Jurkat, Clone E6-1 (cell line): ENCODE measurements at regions not wholly inside any gene's neighbourhood (a gene's known extent, or its start where the extent isn't known, plus 50 kb on each side); places are given as distances from the start of the nearest gene placed in this dataset.
"Not testable (repeated sequence)": the region's sequence is repeated elsewhere in the genome, so short reads cannot be mapped to it uniquely, and the experiment has no call there.

Source experiments
- DNase-seq: peaks from one replicate; pipeline ENCODE4 v3.0.0-alpha.2; 2011; ENCODE audit warnings: low read depth, low spot score
- H3K4me3 ChIP-seq: 2 replicates; pipeline ENCODE4 v1.5.1; 2011; ENCODE audit warnings: mild to moderate bottlenecking, low read length, control low read depth, moderate library complexity

DNA sequence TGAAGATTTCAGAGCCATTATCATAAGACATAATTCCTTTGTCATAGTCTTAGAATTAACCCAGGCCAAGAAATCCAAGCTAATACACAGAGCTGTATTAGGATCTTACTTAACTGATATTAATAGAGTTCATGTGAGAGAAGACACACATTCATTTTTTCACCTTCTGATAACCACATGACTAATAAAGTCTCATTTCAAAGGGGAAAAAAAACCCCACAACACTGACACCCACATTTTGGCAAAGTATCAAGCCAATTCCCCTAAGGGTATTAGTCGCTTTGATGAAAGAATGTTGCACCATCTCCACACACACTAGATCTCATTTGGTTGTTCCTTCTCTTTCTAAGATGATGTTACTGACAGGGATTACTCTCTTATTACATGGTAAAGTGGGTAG lies 344.4 kb upstream of the ESRRG start:
- DNase-seq, result no peak
- no peak overlapping the region for H3K4me3 ChIP-seq

DNA sequence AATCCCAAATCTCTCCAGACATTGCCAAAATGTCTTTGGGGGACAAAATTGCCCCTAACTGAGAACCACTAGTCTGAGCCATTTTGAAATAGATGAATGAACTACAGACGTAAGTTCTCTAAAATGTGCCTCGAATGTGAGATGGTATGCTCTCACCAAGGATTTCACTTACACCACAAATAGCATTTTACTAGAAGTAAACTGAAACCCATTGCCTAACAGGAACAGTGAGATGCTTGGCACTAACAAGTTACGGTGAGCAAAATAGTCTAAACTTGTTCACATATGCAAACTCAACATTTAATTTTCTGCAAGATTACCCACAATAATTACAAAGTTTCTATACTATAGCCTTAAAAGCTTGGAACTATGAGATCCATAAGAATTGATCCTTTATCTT lies 343.6 kb upstream of the ESRRG start:
- H3K4me3 ChIP-seq, result no peak overlapping the region
- DNase-seq, result no peak

DNA sequence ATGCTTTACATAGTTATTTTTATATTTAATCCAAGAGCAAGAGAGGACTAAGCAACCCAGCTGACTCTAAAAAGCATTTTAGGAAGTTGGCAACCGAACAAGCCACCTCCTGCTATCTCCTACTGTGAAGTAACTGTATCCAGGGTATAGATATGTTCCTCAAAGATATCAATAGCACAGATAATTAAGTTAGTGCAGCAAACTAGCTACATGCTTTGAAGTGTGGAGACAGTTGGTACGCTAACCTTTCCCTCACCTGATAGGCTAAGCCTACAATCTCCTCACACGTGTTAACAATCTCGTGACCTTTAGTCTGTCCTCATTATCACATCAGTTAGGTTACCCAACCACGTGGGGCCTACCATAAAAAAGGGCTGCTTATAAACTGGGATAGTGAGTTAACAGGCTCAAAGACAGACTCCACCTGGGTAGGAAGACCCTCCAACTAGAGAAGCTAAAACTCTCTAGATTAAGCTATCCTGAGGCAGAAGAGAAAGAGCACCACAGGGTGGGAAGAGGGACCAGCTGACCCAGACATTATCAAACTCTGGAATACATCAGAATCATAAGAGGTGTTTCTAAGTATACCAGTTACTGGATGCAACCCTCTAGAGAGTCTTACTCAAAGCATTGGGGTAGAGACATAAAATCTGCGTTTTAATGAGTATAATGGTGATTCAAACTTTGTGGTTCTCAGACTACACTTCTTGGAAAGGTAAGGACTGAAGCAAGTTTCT lies 340.1 kb upstream of the ESRRG start:
- H3K4me3 ChIP-seq, result no peak overlapping the region
- no peak for DNase-seq

DNA sequence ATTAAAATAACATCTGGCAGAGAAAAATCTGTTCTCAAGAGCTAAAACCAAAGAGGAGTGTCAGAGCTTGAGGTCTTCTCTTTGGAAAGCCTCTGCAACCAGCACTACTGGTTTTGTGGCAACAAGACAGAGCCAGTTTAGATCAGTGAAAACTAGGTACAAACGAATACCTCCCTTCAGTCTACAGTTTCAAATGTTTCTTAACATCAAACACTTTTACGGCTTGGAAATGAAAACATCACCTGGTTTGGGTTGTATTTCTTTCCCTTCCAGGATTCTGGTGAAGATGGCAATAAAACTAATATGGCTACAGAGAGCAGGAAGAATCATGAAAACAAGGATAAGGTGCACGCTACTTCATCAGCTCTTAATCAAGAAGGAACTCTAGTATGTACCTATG lies 339.4 kb upstream of the ESRRG start:
- no peak for DNase-seq
- H3K4me3 ChIP-seq, result no peak overlapping the region

DNA sequence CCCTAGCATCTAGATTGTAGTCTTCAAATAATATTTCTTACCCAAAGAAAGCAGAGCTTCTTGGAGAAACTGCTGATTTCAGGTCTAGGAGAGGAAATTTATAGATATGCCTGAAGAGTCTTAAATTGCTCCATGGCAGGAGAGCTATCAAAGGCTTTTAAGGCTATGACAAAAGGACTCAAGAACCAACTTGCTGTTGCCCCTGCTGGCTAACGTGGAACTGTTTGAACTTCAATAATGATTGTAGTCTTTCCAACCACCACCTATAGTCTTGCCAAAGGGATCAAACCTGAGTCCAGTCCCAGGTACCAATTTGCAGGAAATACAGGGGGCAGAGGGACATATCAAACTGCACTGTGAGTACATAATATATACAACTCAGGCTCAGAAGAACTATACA lies 336.2 kb upstream of the ESRRG start:
- no peak overlapping the region for H3K4me3 ChIP-seq
- no peak for DNase-seq

DNA sequence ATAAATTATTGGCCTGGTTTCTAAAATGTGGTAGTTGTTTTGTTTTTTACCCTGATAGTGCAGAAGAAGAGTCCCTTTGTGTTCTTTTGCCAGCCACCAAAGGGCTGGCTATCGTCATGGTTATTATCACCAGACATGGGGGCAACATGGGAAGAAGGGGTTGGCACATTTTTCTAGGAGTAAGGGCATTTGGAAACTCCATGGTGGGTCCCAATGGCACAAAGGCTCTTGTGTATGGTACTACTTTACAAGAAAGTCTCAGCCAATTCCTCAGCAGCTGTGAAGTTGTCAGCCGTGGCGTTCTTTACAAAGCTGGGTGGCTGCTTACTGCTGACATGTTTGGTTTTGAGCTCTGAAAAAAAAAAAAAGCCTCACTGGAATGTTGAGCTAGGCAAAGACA lies 330.4 kb upstream of the ESRRG start:
- DNase-seq, result no peak
- H3K4me3 ChIP-seq, result no peak overlapping the region

DNA sequence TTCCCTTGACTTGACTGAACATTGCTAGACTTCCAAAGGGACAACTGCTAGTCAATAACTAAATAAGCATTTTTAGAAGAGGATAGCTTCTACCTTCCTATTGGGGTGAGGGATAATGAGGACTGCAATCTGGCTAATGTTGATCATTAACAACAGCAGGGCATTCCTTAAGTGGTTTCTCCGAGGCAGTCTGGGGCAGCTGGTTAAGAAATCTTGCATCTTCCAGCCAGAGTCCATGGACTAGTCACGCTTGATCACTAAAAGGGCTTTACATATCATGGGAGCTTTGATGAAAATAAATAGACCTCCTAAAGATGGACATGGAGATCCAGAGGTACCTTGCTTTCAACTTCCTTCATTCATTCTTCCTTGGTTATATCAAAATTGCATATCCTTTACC lies 329.4 kb upstream of the ESRRG start:
- no peak overlapping the region for H3K4me3 ChIP-seq
- DNase-seq, result no peak

DNA sequence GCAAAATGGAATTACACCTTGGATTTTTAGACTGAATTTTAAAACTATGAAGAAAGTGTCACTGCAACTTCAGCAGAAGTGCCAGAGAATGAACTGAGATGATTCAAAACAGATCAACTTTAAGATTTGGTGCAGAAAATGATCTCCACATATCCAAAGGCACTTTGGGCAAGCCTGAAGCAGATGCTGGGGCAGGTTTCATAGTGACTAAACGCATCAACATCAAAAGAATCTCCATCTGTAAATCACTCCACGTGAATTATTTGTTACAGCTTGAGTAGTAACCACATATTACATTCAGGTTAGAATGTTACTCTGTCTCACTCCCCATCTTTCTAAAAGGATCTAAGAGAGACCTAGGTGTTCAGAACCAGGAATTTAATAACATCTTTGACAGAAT lies 329.0 kb upstream of the ESRRG start:
- no peak for DNase-seq
- no peak overlapping the region for H3K4me3 ChIP-seq

DNA sequence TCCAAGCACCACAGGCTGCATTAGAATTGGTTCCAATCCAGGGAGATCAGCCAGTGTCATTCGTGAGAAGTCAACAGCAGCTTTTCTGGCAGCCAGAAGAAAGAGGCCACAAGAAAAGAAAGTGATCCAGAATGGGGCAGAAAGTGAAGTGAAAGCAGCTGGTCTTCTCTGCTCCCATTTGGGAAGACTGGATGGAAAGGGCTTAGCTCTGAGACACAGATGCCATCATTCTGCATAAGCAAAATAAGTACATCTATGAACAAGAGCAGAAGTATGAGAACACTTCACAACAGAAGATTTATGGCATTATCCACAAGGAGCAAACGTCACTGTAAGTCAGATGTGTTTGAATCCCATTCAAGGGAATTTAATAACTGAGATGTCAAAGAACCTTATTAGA lies 326.5 kb upstream of the ESRRG start:
- no peak for DNase-seq
- no peak overlapping the region for H3K4me3 ChIP-seq

DNA sequence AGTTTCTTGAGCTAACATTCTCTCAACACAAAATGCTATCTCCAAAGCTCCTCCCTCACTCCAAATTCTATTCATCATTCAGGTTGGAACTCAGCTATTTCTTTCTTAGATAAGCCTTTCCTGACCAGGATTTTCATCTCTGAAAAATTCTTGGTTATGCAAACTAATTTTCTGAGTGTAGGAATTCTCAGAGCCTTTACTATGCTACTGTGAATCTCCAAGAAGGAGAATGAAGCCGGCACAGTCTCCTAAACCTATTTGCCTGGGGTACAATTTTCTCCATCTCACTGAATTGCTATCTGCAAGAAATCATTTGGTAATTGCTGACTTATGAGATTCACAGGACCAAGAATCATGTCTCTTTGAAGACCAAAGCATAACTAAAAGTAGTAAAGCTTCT lies 325.9 kb upstream of the ESRRG start:
- H3K4me3 ChIP-seq, result no peak overlapping the region
- DNase-seq, result no peak

DNA sequence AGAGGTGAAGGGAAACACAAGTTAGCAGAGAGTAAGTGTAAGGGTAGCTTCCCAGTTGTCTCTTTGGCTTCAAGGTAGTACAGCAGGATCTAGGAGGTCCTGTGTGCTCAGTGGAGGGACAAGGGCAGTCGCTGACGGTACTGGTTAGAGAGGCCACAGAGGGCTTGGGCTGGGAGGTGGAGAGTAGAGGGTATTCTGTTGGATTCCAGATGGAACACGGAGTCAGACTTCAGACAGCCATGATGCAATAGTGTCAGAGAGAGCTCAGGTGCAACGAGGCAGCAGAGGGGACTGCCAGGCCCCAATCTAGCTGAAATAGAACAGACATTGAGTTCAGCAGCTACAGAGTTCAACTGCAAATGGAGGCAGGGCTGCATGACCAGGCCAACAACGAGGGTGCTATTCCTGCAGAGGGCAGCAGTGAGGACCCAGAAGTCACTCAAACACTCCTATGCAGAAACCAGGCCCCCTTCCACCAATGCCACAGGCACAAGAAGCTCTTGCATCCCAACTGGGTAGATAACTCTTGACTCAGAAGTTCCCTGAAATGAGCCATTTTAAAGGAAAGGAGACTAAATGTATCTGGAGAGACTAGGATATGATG lies 325.0 kb upstream of the ESRRG start:
- H3K4me3 ChIP-seq, result no peak overlapping the region
- DNase-seq, result peak; percentile 11

DNA sequence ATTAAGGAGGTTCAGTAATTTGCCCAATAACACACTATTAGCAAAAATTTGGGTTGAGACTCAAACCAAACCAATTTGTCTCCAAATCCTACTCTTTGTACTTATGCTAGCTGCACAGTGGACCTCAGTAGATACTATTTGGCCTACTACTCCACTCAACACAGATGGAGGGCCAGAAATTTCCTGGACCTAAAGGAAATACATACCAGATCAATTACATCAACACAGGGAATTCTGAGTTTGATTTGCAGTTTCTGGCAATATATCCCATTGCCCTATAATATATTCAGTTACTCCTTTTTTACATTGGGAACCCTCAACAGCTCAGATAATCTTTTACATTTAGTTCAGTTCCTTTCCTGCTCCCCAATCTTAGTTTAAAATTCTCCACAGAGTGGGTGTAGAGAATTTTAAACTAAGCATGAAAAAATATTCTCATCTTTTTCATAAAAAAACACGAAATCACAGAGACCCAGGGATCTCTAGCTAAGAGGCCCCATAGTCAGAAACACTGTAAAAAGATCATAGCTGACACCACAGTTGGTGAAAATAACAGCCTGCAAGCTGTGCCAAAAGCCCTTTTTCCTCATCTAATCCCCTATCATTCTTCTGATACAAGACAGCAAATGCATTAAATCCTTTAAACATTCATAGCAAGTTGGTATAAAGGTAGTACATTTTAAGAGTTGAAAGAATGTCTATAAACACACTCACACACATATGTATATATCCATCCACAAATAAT lies 317.7 kb upstream of the ESRRG start:
- DNase-seq, result no peak
- no peak overlapping the region for H3K4me3 ChIP-seq

DNA sequence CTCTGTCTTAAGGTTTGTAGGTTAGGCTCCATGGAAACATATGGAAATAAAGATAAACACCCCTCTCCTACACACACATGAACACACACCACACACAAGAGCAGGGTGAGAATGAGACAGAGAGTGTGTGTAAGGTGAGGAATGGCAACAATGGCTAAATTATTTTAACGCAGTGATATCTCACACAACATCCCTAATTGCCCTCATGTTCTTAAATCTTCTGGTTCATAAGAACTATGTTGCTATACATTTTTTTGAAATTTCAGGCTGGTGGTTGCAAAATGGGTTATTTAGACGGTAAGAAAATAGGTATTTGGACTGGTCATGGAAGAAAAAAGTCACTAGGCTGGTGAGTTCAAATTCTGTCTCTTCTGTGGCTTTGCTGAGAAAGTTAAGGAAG lies 316.7 kb upstream of the ESRRG start:
- DNase-seq, result no peak
- no peak overlapping the region for H3K4me3 ChIP-seq

DNA sequence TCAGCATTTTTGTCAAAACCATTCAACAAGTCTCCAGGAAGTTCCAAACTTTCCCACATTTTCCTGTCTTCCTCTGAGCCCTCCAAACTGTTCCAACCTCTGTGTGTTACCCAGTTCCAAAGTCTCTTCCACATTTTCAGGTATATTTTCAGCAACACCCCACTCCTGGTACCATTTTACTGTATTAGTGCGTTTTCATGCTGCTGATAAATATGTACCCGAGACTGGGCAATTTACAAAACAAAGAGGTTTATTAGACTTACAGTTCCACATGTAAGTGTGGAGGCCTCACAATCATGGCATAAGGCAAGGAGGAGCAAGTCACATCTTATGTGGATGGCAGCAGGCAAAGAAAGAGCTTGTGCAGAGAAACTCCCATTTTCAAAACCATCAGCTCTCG lies 315.9 kb upstream of the ESRRG start:
- not testable (repeated sequence) for DNase-seq, H3K4me3 ChIP-seq

DNA sequence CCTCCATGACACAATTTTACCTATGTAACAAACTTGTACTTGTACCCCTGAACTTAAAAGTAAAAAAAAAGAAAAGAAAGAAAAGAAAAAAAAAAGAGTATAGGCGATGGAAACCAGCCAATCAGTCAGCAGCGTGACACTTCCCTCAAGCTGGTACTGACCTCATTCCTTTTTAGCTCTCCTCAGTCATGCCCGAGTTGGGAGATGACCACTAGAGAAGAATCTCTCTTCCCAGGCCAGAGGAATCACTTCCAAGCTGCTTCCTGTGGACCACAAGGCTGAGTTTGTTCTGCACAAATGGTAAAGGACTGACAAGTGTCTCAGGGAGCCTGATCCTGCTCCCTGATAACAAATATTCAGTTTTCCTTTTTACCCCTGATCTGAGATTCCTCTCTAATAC lies 313.5 kb upstream of the ESRRG start:
- no peak overlapping the region for H3K4me3 ChIP-seq
- DNase-seq, result no peak

DNA sequence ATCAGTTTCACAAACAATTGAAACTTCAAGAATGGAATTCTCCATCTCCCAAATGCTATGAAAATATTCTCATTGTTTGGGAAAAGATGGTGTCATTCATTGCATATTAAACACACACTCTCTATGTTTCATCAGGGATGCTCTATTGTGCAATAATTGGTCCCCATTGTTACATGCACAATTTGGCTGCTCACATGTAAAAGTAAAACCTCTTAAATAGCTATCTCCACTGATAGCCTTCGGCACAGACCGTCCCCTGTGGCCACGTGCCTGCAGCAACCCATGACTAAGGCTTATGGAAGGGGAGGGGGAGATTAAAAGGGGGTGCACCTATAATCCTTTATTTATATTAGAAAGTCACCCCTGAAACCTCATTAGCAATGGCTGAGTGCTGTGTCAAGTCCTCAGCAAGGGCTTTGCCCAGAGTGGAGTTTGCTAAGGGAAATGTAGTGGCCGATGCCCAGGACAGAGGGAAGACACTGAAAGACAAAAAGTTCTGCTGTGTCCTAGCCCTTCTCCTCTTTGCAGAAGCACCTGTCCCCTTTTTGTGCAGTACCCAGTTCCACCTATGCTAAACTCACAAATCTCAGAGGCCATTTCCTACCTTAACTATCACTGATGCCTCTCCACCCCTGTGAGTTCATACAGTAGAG lies 309.6 kb upstream of the ESRRG start:
- H3K4me3 ChIP-seq, result no peak overlapping the region

DNA sequence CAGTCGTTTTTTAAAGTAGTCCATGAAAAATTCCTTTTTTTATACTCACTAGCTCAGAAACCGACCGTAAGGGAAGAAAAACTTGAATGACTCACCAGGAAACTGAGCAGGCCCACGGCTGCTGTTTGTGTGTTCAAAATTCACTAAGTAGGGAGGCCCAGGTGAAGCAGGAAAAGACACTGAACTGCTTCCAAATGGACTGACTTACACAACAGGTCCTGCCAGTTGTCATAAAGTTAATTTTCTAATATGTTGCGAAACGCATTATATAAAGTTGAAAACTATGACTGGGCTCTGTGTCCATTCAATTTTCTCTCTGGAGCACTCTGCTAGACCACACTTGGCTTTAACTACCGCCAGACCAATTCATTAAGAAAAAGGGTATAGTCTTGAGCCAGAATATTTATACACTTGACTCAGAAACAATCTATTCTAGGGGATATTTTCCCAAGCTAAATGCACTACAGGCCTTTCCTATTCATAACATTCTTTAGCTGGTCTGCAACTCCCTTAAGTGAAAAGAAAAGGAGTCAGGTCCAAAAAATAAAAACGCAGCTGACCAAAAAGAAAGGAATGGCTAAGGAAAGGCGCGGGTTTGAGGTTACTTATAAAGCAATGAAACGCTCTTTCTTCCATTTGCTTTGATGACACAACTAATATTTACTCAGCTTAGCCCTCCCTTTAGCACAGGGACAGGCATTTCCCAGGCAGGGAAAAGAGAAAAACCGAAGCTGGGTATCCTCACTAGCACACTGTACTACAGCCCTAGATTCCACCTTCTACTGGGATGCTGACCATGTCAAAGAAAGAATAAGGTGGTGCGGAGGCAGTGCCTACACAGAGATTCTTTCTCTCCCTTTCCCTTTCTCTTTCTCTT lies 306.3 kb upstream of the ESRRG start:
- DNase-seq, result no peak
- no peak overlapping the region for H3K4me3 ChIP-seq

More for the DNA sequence above, 309.6 kb upstream of the ESRRG start:
- DNase-seq, result no peak

DNA sequence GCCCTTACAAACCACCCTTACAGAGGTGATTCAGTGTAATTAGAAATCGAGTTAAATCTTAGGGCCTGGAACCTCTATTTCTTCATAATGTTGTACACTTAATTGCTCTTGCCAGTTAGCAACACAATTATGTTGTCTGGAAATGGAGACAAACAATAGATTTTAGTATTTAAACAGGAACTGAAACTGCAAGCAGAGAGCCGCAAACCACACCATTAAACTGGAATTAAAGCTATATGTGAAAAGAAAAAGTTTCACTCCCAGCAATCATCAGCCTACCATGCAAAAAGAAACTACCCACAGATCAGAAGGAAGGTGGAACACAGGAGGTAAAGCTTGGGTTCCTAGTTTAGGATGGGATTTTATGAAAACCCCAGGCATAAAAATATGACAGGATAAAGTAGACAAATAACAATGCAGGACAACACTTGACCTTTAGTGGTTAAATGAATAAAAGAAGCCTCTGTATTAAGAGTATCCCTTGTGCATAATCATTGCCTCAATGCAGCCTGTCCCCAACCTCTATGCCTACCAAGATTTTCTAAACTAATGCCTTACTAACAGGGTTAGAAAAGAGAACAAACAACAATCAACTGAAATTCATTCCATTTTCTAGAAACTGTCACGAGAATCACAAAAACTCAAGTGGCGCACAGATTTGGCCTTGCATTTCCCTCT lies 304.3 kb upstream of the ESRRG start:
- DNase-seq, result no peak
- H3K4me3 ChIP-seq, result no peak overlapping the region

DNA sequence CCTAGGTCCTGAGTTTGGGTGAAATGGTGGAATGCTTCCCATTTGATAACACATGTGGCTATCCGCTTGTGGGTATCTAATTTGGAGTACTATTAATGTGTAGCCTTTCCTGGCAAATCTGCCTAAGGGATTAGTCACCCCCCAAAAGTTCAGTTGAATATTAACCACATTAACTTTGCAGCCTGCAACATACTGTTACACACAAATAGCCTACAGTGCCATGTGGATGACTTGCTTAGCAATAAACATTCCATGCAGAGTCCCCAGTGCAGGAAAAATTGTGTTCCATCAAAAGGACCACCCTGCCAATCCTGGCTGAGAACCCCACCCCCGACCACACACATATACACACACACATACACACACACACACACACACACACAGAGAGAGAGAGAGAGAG lies 303.3 kb upstream of the ESRRG start:
- no peak overlapping the region for H3K4me3 ChIP-seq
- no peak for DNase-seq
